ENCODE measurements at regions not wholly inside any gene's neighbourhood (a gene's known extent, or its start where the extent isn't known, plus 50 kb on each side); places are given as distances from the start of the nearest gene placed in this dataset.

GRCh38 chr14:87264272-87264785, 728.7 kb downstream of the GALC start:
- H3K36me3 Mint-ChIP-seq (ENCODE audit: low read depth), result no peaks in the 10 kb centered on the region
- Histone ChIP-seq H4K20me1 (replicated peaks; ENCODE audit: insufficient read depth) (no peaks in the 10 kb centered on the region), H3K79me2 (replicated peaks; ENCODE audit: insufficient read depth) (no peaks in the 10 kb centered on the region), H3K4me1 (ENCODE audit: insufficient read depth) (peaks cover 12% of the 10 kb centered on the region), H3K4me3 (no peak overlapping the region), H3F3A (replicated peaks; ENCODE audit: low read depth) (no peaks in the 10 kb centered on the region), H3K4me2 (no peak overlapping the region), H3K36me3 (ENCODE audit: insufficient read depth) (no peaks in the 10 kb centered on the region), H2AFZ (no peak overlapping the region), H3K27me3 (ENCODE audit: insufficient read depth) (no peaks in the 10 kb centered on the region), H3K9me2 (ENCODE audit: insufficient read depth) (0 out of 2 replicates have a peak, but pooled peaks cover 8% of the 10 kb centered on the region), H3K27ac (ENCODE audit: low read depth) (no peak overlapping the region)
- ATAC-seq (no peak), DNase-seq (ENCODE audit: low spot score) (no peak)
- H3K27ac Mint-ChIP-seq, result no peak overlapping the region
- no peak for TF ChIP-seq ETS1 (IDR thresholded peaks at IDR 0.05)
- TF ChIP-seq REST (IDR thresholded peaks at IDR 0.05; ENCODE audit: unreplicated experiment), result no peak
- TF ChIP-seq JUNB (IDR thresholded peaks at IDR 0.05; ENCODE audit: unreplicated experiment), result no peak
- TF ChIP-seq CREB1 (CRISPR knock-in tag; IDR thresholded peaks at IDR 0.05; ENCODE audit: low read depth), result no peak
- TF ChIP-seq EZH2phosphoT487 (IDR thresholded peaks at IDR 0.05; ENCODE audit: unreplicated experiment), result no peak
- TF ChIP-seq EZH2 (IDR thresholded peaks at IDR 0.05; ENCODE audit: low read depth, unreplicated experiment), result no peak
- no peak for TF ChIP-seq ZNF331 (CRISPR knock-in tag; IDR thresholded peaks at IDR 0.05; ENCODE audit: low read depth)
- TF ChIP-seq ZNF462 (CRISPR knock-in tag; IDR thresholded peaks at IDR 0.05), result no peak
- no peak for TF ChIP-seq CTCF (conservative IDR thresholded peaks at IDR 0.05; ENCODE audit: low read depth in 2 of 2)
- peaks cover 25% of the 10 kb centered on the region for H3K4me1 Mint-ChIP-seq
- H3K9me3 Mint-ChIP-seq, result no peaks in the 10 kb centered on the region; the same call in 2 of the 3 replicates
- no peak overlapping the region for H3K4me3 Mint-ChIP-seq
- H3K27me3 Mint-ChIP-seq (ENCODE audit: insufficient read depth, low read depth, poor library complexity), result no peaks in the 10 kb centered on the region

All from GM23338 (cell line).